H1 (cell line): ENCODE measurements at regions not wholly inside any gene's neighbourhood (a gene's known extent, or its start where the extent isn't known, plus 50 kb on each side); places are given as distances from the start of the nearest gene placed in this dataset.

Source experiments
- CTCF ChIA-PET: fragments of 300-600 bp; sonication (Branson Sonifier 250); formaldehyde crosslinking; loops from one replicate; lab custom pipeline; 2021; ENCODE audit not compliant: partially characterized antibody; lab: Charles Lee
- POLR2A ChIA-PET: fragments of 300-600 bp; sonication (Branson Sonifier 250); formaldehyde crosslinking; loops from one replicate; lab custom pipeline; 2021; ENCODE audit warnings: inconsistent platforms; ENCODE audit not compliant: partially characterized antibody; lab: Charles Lee
- DNase-seq, 2 experiments: peaks; one replicate each; pipeline versions ENCODE4 v3.0.0 to v3.0.0-alpha.2; 2010 to 2022; ENCODE audit warnings: low spot score in 2 of 2, low read depth in 1 of 2, mixed read lengths in 1 of 2
- FAIRE-seq: peaks from 2 replicates; lab custom pipeline; 2011; peaks lifted over from hg19 to GRCh38; lab: Jason Lieb, UNC
- H2AFZ ChIP-seq: 2 replicates; pipeline ENCODE4 v1.8.1; 2012; ENCODE audit warnings: low read length, inconsistent platforms
- H2AK5ac ChIP-seq: 2 replicates; pipeline ENCODE4 v1.6.1; 2013; ENCODE audit warnings: low read depth, low read length
- H2BK120ac ChIP-seq: replicated peaks from 2 replicates; pipeline ENCODE3; 2013; ENCODE audit warnings: low read depth, low read length, inconsistent platforms
- H2BK12ac ChIP-seq: 2 replicates; pipeline ENCODE4 v1.6.1; 2013; ENCODE audit warnings: low read depth, low read length
- H2BK15ac ChIP-seq: 2 replicates; pipeline ENCODE4 v1.6.1; 2013; ENCODE audit warnings: low read length
- H2BK20ac ChIP-seq: 2 replicates; pipeline ENCODE4 v1.6.1; 2013; ENCODE audit warnings: low read length
- H2BK5ac ChIP-seq: 2 replicates; pipeline ENCODE4 v1.6.1; 2013; ENCODE audit warnings: low read depth, low read length
- H3K14ac ChIP-seq: 2 replicates; pipeline ENCODE4 v1.6.1; 2013; ENCODE audit warnings: inconsistent platforms; ENCODE audit not compliant: insufficient read length
- H3K18ac ChIP-seq: 2 replicates; pipeline ENCODE4 v1.6.1; 2013; ENCODE audit warnings: low read length; ENCODE audit errors: extremely low read depth
- H3K23ac ChIP-seq: 2 replicates; pipeline ENCODE4 v1.6.1; 2013; ENCODE audit warnings: inconsistent platforms; ENCODE audit not compliant: insufficient read length
- H3K23me2 ChIP-seq: 2 replicates; pipeline ENCODE4 v1.6.1; 2013; ENCODE audit warnings: low read depth, low read length
- H3K27ac ChIP-seq: 2 replicates; pipeline ENCODE4 v1.6.1; 2011; ENCODE audit warnings: low read depth, low read length, inconsistent platforms
- H3K27me3 ChIP-seq, 4 experiments: replicated peaks in 1 of 4; 1 replicate in 1 of 4; 2 replicates in 3 of 4; pipeline versions ENCODE4 v1.6.1 to v1.8.1; 2011 to 2013; ENCODE audit warnings: low read length in 3 of 4, mild to moderate bottlenecking in 3 of 4, inconsistent platforms in 2 of 4, mixed read lengths in 2 of 4, moderate library complexity in 1 of 4; ENCODE audit not compliant: control insufficient read depth in 3 of 4, insufficient read depth in 3 of 4; ENCODE audit errors: extremely low read depth in 1 of 4
- H3K36me3 ChIP-seq, 4 experiments: 2 replicates each; pipeline versions ENCODE4 v1.6.1 to v1.8.1; 2011 to 2013; ENCODE audit warnings: mild to moderate bottlenecking in 4 of 4, low read length in 3 of 4, moderate library complexity in 2 of 4, control low read depth in 1 of 4, inconsistent platforms in 1 of 4; ENCODE audit not compliant: insufficient read depth in 4 of 4, control insufficient read depth in 2 of 4
- H3K4ac ChIP-seq: replicated peaks from 2 replicates; pipeline ENCODE3; 2013; ENCODE audit warnings: low read length, low read depth, mixed read lengths, inconsistent platforms; ENCODE audit not compliant: insufficient read length
- H3K4me1 ChIP-seq, 4 experiments: replicated peaks in 1 of 4; 1 replicate in 1 of 4; 2 replicates in 3 of 4; pipeline versions ENCODE4 v1.6.1 to v1.8.1; 2011 to 2013; ENCODE audit warnings: low read length in 3 of 4, inconsistent platforms in 2 of 4, mixed read lengths in 1 of 4; ENCODE audit not compliant: insufficient read depth in 4 of 4, control insufficient read depth in 3 of 4
- H3K4me2 ChIP-seq, 2 experiments: 2 replicates each; pipeline versions ENCODE4 v1.6.1 to v1.8.1; 2011 to 2013; ENCODE audit warnings: low read depth in 2 of 2, low read length in 2 of 2, control low read depth in 1 of 2, inconsistent platforms in 1 of 2, mild to moderate bottlenecking in 1 of 2; ENCODE audit not compliant: insufficient read depth in 1 of 2
- H3K4me3 ChIP-seq, 4 experiments: fragments of 200-600, 300-600 bp in 1 of 4; sonication (generic), shearing (Covaris generic), sonication (Bioruptor Twin) in 1 of 4; 2 replicates each; pipeline versions ENCODE4 v1.5.1 to v1.8.1; 2011 to 2016; ENCODE audit warnings: low read length in 4 of 4, low read depth in 3 of 4, control low read depth in 2 of 4, inconsistent platforms in 2 of 4, mild to moderate bottlenecking in 2 of 4, mixed read lengths in 1 of 4, moderate library complexity in 1 of 4; ENCODE audit not compliant: insufficient read depth in 2 of 4; ENCODE audit errors: extremely low read depth in 1 of 4
- H3K56ac ChIP-seq: replicated peaks from 2 replicates; pipeline ENCODE3; 2013; ENCODE audit warnings: low read depth, mild to moderate bottlenecking, mixed read lengths, low read length, inconsistent platforms; ENCODE audit not compliant: insufficient read length
- H3K79me1 ChIP-seq: 2 replicates; pipeline ENCODE4 v1.6.1; 2013; ENCODE audit warnings: low read depth, low read length, control low read depth
- H3K79me2 ChIP-seq, 2 experiments: 2 replicates each; pipeline versions ENCODE4 v1.6.1 to v1.8.1; 2012 to 2013; ENCODE audit warnings: low read length in 2 of 2, mild to moderate bottlenecking in 2 of 2, inconsistent platforms in 1 of 2; ENCODE audit not compliant: insufficient read depth in 2 of 2, control insufficient read depth in 1 of 2
- H3K9ac ChIP-seq, 4 experiments: replicated peaks in 1 of 4; 1 replicate in 1 of 4; 2 replicates in 3 of 4; pipeline versions ENCODE4 v1.6.1 to v1.8.1; 2011 to 2013; ENCODE audit warnings: low read depth in 3 of 4, low read length in 3 of 4, control low read depth in 2 of 4, mild to moderate bottlenecking in 2 of 4, moderate library complexity in 2 of 4, inconsistent platforms in 1 of 4; ENCODE audit errors: extremely low read depth in 1 of 4
- H3K9me3 ChIP-seq, 2 experiments: 2 replicates each; pipeline versions ENCODE4 v1.6.1 to v1.8.1; 2012 to 2013; ENCODE audit warnings: mild to moderate bottlenecking in 2 of 2, moderate library complexity in 2 of 2, control low read depth in 1 of 2, inconsistent platforms in 1 of 2, low read depth in 1 of 2, low read length in 1 of 2, mixed read lengths in 1 of 2; ENCODE audit not compliant: insufficient read depth in 2 of 2
- H4K20me1 ChIP-seq, 2 experiments: replicated peaks in 1 of 2; 2 replicates each; pipeline versions ENCODE3 to v1.8.1; 2011 to 2013; ENCODE audit warnings: inconsistent platforms in 2 of 2, low read length in 2 of 2, mild to moderate bottlenecking in 1 of 2; ENCODE audit not compliant: insufficient read depth in 2 of 2, control insufficient read depth in 1 of 2
- H4K5ac ChIP-seq: 2 replicates; pipeline ENCODE4 v1.6.1; 2013; ENCODE audit warnings: low read length, low read depth, mixed read lengths, inconsistent platforms; ENCODE audit not compliant: insufficient read length
- H4K8ac ChIP-seq: 2 replicates; pipeline ENCODE4 v1.8.0; 2013; ENCODE audit warnings: mild to moderate bottlenecking, moderate library complexity, low read length, inconsistent platforms; ENCODE audit not compliant: insufficient read depth; ENCODE audit errors: extremely low read depth
- H4K91ac ChIP-seq: replicated peaks from 2 replicates; pipeline ENCODE3; 2013; ENCODE audit warnings: low read length, mixed read lengths, inconsistent platforms; ENCODE audit not compliant: insufficient read length
- CBX8 ChIP-seq: fragments of 300-800, 300-1000 bp; sonication (generic); IDR thresholded peaks from 2 replicates; pipeline ENCODE4 v1.7.1; 2016; ENCODE audit warnings: low read depth, low read length, borderline replicate concordance
- CEBPB ChIP-seq: IDR thresholded peaks from 2 replicates; pipeline ENCODE4 v1.6.1; 2012; ENCODE audit warnings: low read depth, low read length
- EZH2 ChIP-seq: fragments of 200-600 bp; sonication (generic); IDR thresholded peaks from 2 replicates; pipeline ENCODE4 v1.7.1; 2012; ENCODE audit warnings: low read depth, mild to moderate bottlenecking, moderate library complexity, low read length, inconsistent platforms; ENCODE audit not compliant: severe bottlenecking
- FOSL1 ChIP-seq: IDR thresholded peaks from 2 replicates; pipeline ENCODE4 v1.6.1; 2011; ENCODE audit warnings: mild to moderate bottlenecking, low read depth, low read length, moderate library complexity; ENCODE audit not compliant: insufficient read depth
- HDAC6 ChIP-seq: IDR thresholded peaks from one replicate; pipeline ENCODE4 v1.7.1; 2012; ENCODE audit warnings: low read depth, mild to moderate bottlenecking, inconsistent platforms, low read length, moderate library complexity
- JUND ChIP-seq: IDR thresholded peaks from 2 replicates; pipeline ENCODE4 v1.6.1; 2011; ENCODE audit warnings: mild to moderate bottlenecking, improper control_type of control experiment, low read length
- SRF ChIP-seq: IDR thresholded peaks from 2 replicates; pipeline ENCODE4 v1.6.1; 2011; ENCODE audit warnings: mild to moderate bottlenecking, low read depth, low read length, moderate library complexity
- WGBS, 2 experiments: shearing (Covaris generic) in 1 of 2; methylation state at CpG; one replicate each; pipeline versions ENCODE4 v1.1.6 to v1.1.7; 2013 to 2015; ENCODE audit warnings: low lambda C conversion rate in 2 of 2, mixed read lengths in 2 of 2, inconsistent platforms in 1 of 2, low coverage in 1 of 2, missing lambda C conversion rate in 1 of 2; ENCODE audit not compliant: insufficient replicate concordance in 2 of 2, insufficient coverage in 1 of 2, insufficient read length in 1 of 2; ENCODE audit errors: extremely low coverage in 1 of 2, missing lambda C conversion rate in 1 of 2; 5-methylcytosine and 5-hydroxymethylcytosine counted together
- TF ChIP-seq, protein P1 (sequence below): IDR thresholded peaks from 2 replicates; pipeline ENCODE4 v1.6.1; 2012; ENCODE audit warnings: inconsistent platforms

DNA sequence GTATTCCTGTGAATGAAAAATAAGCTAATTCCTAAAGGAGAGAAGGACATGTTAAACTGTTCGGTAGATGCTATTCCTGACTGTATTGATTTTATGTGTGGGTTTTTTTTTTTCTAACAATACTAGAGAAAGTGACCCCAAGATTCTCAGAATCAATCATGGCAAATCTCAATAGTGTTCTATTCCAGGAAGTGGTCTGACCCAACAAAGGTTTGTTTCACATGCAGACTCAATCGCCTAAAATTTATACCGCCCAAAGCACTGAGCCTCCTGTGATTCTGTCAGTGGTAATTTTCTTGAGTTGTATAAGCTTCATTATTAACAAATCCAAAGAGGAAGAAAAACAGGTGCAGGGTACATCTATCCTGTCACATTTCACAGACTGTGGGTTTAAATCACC lies 293.7 kb downstream of the SUCLA2 start:
- Histone ChIP-seq H3K9me3 (peaks cover 6 to 8% of the 10 kb centered on the region in 2 experiments; a peak in 2 of 4 replicates), H3K14ac (no peak overlapping the region), H2BK20ac (no peak overlapping the region), H4K5ac (no peak overlapping the region), H3K23ac (no peak overlapping the region), H3K4me2 (no peak overlapping the region), H3K79me2 (no peaks in the 10 kb centered on the region), H4K91ac (no peak overlapping the region), H3K36me3 (no peaks in the 10 kb centered on the region), H3K9ac (no peak overlapping the region), H2AFZ (no peak overlapping the region), H4K8ac (no peak overlapping the region), H2BK15ac (no peak overlapping the region), H3K27me3 (no peaks in the 10 kb centered on the region), H3K56ac (no peak overlapping the region), H4K20me1 (no peaks in the 10 kb centered on the region), H3K23me2 (no peaks in the 10 kb centered on the region), H3K18ac (no peak overlapping the region), H2BK120ac (no peak overlapping the region), H3K4me1 (no peaks in the 10 kb centered on the region), H3K4ac (no peak overlapping the region), H3K27ac (no peak overlapping the region), H3K4me3 (no peak overlapping the region), H2AK5ac (no peak overlapping the region), H3K79me1 (no peaks in the 10 kb centered on the region), H2BK5ac (no peak overlapping the region), H2BK12ac (no peak overlapping the region)
- ChIA-PET POLR2A (no interaction called here), CTCF (interaction anchor here (0.6 to 1.7 kb wide), 3 partner anchors 13 to 649 kb away, joined by 3 to 7 read pairs (median 3); no protein-coding TSS in a partner anchor)
- WGBS, 2 experiments: 94% methylated on average over 3 of the region's 3 CpGs; no CpG with 5 or more reads in 1 of the 2 experiments
- TF ChIP-seq CEBPB: no peak
- TF ChIP-seq FOSL1: no peak
- TF ChIP-seq JUND: no peak
- TF ChIP-seq SRF: no peak
- TF ChIP-seq CBX8: no peak
- TF ChIP-seq HDAC6: no peak
- no peak for TF ChIP-seq EZH2
- TF ChIP-seq, protein P1, sequence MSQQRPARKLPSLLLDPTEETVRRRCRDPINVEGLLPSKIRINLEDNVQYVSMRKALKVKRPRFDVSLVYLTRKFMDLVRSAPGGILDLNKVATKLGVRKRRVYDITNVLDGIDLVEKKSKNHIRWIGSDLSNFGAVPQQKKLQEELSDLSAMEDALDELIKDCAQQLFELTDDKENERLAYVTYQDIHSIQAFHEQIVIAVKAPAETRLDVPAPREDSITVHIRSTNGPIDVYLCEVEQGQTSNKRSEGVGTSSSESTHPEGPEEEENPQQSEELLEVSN: no peak
- no peak for DNase-seq
- FAIRE-seq: no peak
